CD14-positive monocyte (primary cell): ENCODE measurements at regions not wholly inside any gene's neighbourhood (a gene's known extent, or its start where the extent isn't known, plus 50 kb on each side); places are given as distances from the start of the nearest gene placed in this dataset.

ENCODE experiments used
- DNase-seq, 3 donors: peaks; one replicate each; pipeline ENCODE4 v3.0.0-alpha.2; 2011 to 2022
- H2AFZ ChIP-seq: 2 replicates; pipeline ENCODE4 v1.6.0; 2012; ENCODE audit warnings: mild to moderate bottlenecking, low read depth, low read length, inconsistent platforms; ENCODE audit not compliant: insufficient read depth, poor library complexity, severe bottlenecking
- H3K27ac ChIP-seq, 2 donors: 1 replicate in 1 of 2; 2 replicates in 1 of 2; pipeline ENCODE4 v1.5.1; 2012 to 2013; ENCODE audit warnings: low read length in 2 of 2, control low read depth in 1 of 2, inconsistent platforms in 1 of 2, low read depth in 1 of 2, mild to moderate bottlenecking in 1 of 2
- H3K27me3 ChIP-seq, 2 donors: one replicate each; pipeline versions ENCODE4 v1.6.0 to v1.6.1; 2011 to 2013; ENCODE audit warnings: low read length in 2 of 2; ENCODE audit not compliant: control insufficient read depth in 2 of 2, insufficient read depth in 2 of 2
- H3K36me3 ChIP-seq, 2 donors: replicated peaks in 1 of 2; 1 replicate in 1 of 2; 2 replicates in 1 of 2; pipeline versions ENCODE4 v1.5.1 to v1.6.1; 2012 to 2013; ENCODE audit warnings: low read length in 2 of 2, control low read depth in 1 of 2, inconsistent platforms in 1 of 2, mild to moderate bottlenecking in 1 of 2; ENCODE audit not compliant: insufficient read depth in 2 of 2, control insufficient read depth in 1 of 2
- H3K4me1 ChIP-seq, 2 donors: 1 replicate in 1 of 2; 2 replicates in 1 of 2; pipeline versions ENCODE4 v1.5.1 to v1.6.1; 2012 to 2013; ENCODE audit warnings: low read length in 2 of 2, control low read depth in 1 of 2, inconsistent platforms in 1 of 2, mild to moderate bottlenecking in 1 of 2, moderate library complexity in 1 of 2; ENCODE audit not compliant: insufficient read depth in 2 of 2, control insufficient read depth in 1 of 2
- H3K4me2 ChIP-seq: replicated peaks from 2 replicates; pipeline ENCODE3; 2012; ENCODE audit warnings: low read length, moderate library complexity, mild to moderate bottlenecking; ENCODE audit not compliant: poor library complexity, severe bottlenecking; ENCODE audit errors: extremely low read depth
- H3K4me3 ChIP-seq, 3 experiments: fragments of 200-600 bp in 1 of 3; sonication (generic) in 1 of 3; replicated peaks in 1 of 3; 1 replicate in 2 of 3; 2 replicates in 1 of 3; pipeline ENCODE4 v1.5.1; 2011 to 2013; ENCODE audit warnings: low read length in 3 of 3, mild to moderate bottlenecking in 3 of 3, control low read depth in 2 of 3, low read depth in 2 of 3, inconsistent platforms in 1 of 3, moderate library complexity in 1 of 3
- H3K79me2 ChIP-seq: 2 replicates; pipeline ENCODE4 v1.6.0; 2012; ENCODE audit warnings: mild to moderate bottlenecking, control low read depth, inconsistent platforms, low read length, moderate library complexity; ENCODE audit not compliant: insufficient read depth
- H3K9ac ChIP-seq: 2 replicates; pipeline ENCODE4 v1.6.0; 2017; ENCODE audit warnings: low read length, mild to moderate bottlenecking; ENCODE audit not compliant: insufficient read depth, poor library complexity, severe bottlenecking
- H3K9me3 ChIP-seq, 2 donors: replicated peaks in 1 of 2; 1 replicate in 1 of 2; 2 replicates in 1 of 2; pipeline versions ENCODE4 v1.5.1 to v1.6.1; 2012 to 2013; ENCODE audit warnings: low read length in 2 of 2, control low read depth in 1 of 2; ENCODE audit not compliant: control insufficient read depth in 1 of 2, insufficient read depth in 1 of 2
- H4K20me1 ChIP-seq: 2 replicates; pipeline ENCODE4 v1.6.0; 2012; ENCODE audit warnings: mild to moderate bottlenecking, low read length, control low read depth, moderate library complexity; ENCODE audit not compliant: insufficient read depth
- H3K27ac Mint-ChIP-seq, 7 donors: one replicate each; pipeline ENCODE4 v1.8.0; 2020; ENCODE audit warnings: mild to moderate bottlenecking in 7 of 7, mixed read lengths in 7 of 7, moderate library complexity in 6 of 7, inconsistent platforms in 2 of 7
- H3K27me3 Mint-ChIP-seq, 3 donors: one replicate each; pipeline ENCODE4 v1.8.0; 2021 to 2022; ENCODE audit warnings: low read depth in 3 of 3, mild to moderate bottlenecking in 3 of 3, mixed read lengths in 3 of 3, moderate library complexity in 3 of 3, inconsistent platforms in 1 of 3
- H3K36me3 Mint-ChIP-seq, 2 donors: one replicate each; pipeline ENCODE4 v1.8.0; 2020; ENCODE audit warnings: mixed read lengths in 2 of 2, inconsistent platforms in 1 of 2, mild to moderate bottlenecking in 1 of 2
- H3K4me1 Mint-ChIP-seq: one replicate; pipeline ENCODE4 v1.8.0; 2020; ENCODE audit warnings: mild to moderate bottlenecking, mixed read lengths
- H3K4me3 Mint-ChIP-seq, 2 donors: one replicate each; pipeline ENCODE4 v1.8.0; 2020; ENCODE audit warnings: mild to moderate bottlenecking in 2 of 2, mixed read lengths in 2 of 2, moderate library complexity in 1 of 2
- H3K9me3 Mint-ChIP-seq, 7 donors: one replicate each; pipeline ENCODE4 v1.8.0; 2020 to 2022; ENCODE audit warnings: mixed read lengths in 7 of 7, mild to moderate bottlenecking in 6 of 7, moderate library complexity in 6 of 7, inconsistent platforms in 2 of 7
- CTCF ChIP-seq: fragments of 200-600 bp; IDR thresholded peaks from one replicate; pipeline ENCODE4 v1.8.0; 2022; ENCODE audit warnings: antibody characterized with exemption, mild to moderate bottlenecking
- intact Hi-C, 2 donors: fragments of 100-400 bp; cut with micrococcal nuclease; formaldehyde crosslinking; loops; one replicate each; pipeline versions ENCODE4 v1.15.0 to v1.15.1; 2023

GRCh38 chr3:148512648-148513047 lies 185.1 kb upstream of the AGTR1 start:
- Mint-ChIP-seq H3K36me3 (no peaks in the 10 kb centered on the region), H3K27me3 (peaks cover 0 to 3% (median 2%) of the 10 kb centered on the region in 3 donors), H3K4me1 (peaks cover 7% of the 10 kb centered on the region), H3K9me3 (peaks cover 0 to 2% (median 0%) of the 10 kb centered on the region in 7 donors), H3K27ac (no peak overlapping the region), H3K4me3 (no peak overlapping the region)
- no peaks in the 10 kb centered on the region for H3K9me3 ChIP-seq
- no peak for TF ChIP-seq CTCF
- H4K20me1 ChIP-seq: no peaks in the 10 kb centered on the region
- no peak overlapping the region for H2AFZ ChIP-seq
- no peaks in the 10 kb centered on the region for H3K36me3 ChIP-seq
- no peak overlapping the region for H3K4me2 ChIP-seq
- no peak overlapping the region for H3K9ac ChIP-seq
- intact Hi-C loops: no loop called here
- no peak overlapping the region for H3K4me3 ChIP-seq
- no peaks in the 10 kb centered on the region for H3K79me2 ChIP-seq
- no peak for DNase-seq
- no peaks in the 10 kb centered on the region for H3K4me1 ChIP-seq
- no peaks in the 10 kb centered on the region for H3K27me3 ChIP-seq
- no peak overlapping the region for H3K27ac ChIP-seq

- no peak overlapping the region for H2AFZ ChIP-seq
- Mint-ChIP-seq H3K9me3 (peaks cover 0 to 2% (median 0%) of the 10 kb centered on the region in 7 donors), H3K27ac (no peak overlapping the region), H3K27me3 (peaks cover 0 to 3% (median 2%) of the 10 kb centered on the region in 3 donors), H3K4me1 (peaks cover 7% of the 10 kb centered on the region), H3K4me3 (peak overlapping the region in 1 of 2 donors; percentile 61), H3K36me3 (no peaks in the 10 kb centered on the region)
- H3K36me3 ChIP-seq: no peaks in the 10 kb centered on the region
- no peaks in the 10 kb centered on the region for H3K4me1 ChIP-seq
- H3K27ac ChIP-seq: no peak overlapping the region
- intact Hi-C loops: no loop called here
- no peaks in the 10 kb centered on the region for H3K27me3 ChIP-seq
- no peak for TF ChIP-seq CTCF
- H3K4me3 ChIP-seq: no peak overlapping the region
- no peak overlapping the region for H3K4me2 ChIP-seq
- H3K9me3 ChIP-seq: no peaks in the 10 kb centered on the region
- no peaks in the 10 kb centered on the region for H4K20me1 ChIP-seq
- no peaks in the 10 kb centered on the region for H3K79me2 ChIP-seq
- H3K9ac ChIP-seq: no peak overlapping the region
- no peak for DNase-seq
These were observed 184.6 kb upstream of the AGTR1 start for GRCh38 chr3:148513096-148513543.
